ENCODE measurements at regions not wholly inside any gene's neighbourhood (a gene's known extent, or its start where the extent isn't known, plus 50 kb on each side); places are given as distances from the start of the nearest gene placed in this dataset.

DNA sequence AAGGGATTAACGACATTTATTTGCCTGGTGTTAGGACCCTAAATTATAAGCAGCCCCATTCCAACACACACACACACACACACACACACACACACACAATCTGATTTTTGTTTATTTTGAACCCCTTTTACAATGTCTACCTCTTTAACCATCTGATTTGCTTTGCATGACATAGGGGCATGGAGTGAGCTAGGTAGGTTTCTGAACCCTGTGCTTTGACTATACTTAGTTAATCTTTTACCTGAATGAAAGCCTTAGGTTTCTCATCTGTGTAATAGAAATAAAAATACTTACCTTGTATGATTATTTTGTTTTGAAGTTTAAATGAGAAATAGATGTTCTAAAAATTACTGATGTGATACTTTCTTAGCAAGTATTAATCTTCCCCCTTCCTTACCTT, 94.7 kb upstream of the FOLH1 start:
- TF ChIP-seq, protein P1, sequence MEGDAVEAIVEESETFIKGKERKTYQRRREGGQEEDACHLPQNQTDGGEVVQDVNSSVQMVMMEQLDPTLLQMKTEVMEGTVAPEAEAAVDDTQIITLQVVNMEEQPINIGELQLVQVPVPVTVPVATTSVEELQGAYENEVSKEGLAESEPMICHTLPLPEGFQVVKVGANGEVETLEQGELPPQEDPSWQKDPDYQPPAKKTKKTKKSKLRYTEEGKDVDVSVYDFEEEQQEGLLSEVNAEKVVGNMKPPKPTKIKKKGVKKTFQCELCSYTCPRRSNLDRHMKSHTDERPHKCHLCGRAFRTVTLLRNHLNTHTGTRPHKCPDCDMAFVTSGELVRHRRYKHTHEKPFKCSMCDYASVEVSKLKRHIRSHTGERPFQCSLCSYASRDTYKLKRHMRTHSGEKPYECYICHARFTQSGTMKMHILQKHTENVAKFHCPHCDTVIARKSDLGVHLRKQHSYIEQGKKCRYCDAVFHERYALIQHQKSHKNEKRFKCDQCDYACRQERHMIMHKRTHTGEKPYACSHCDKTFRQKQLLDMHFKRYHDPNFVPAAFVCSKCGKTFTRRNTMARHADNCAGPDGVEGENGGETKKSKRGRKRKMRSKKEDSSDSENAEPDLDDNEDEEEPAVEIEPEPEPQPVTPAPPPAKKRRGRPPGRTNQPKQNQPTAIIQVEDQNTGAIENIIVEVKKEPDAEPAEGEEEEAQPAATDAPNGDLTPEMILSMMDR (IDR thresholded peaks at IDR 0.05): no peak
- no peak for TF ChIP-seq POLR2A (IDR thresholded peaks at IDR 0.05; ENCODE audit: low read length)
- TF ChIP-seq TP53 (CRISPR knock-in tag; IDR thresholded peaks at IDR 0.05): no peak
- TF ChIP-seq CEBPB (IDR thresholded peaks at IDR 0.05): no peak
